ENCODE measurements at regions not wholly inside any gene's neighbourhood (a gene's known extent, or its start where the extent isn't known, plus 50 kb on each side); places are given as distances from the start of the nearest gene placed in this dataset.

- Histone ChIP-seq H2BK5ac (ENCODE audit: low read depth, low read length) (no peak overlapping the region), H3K36me3 (ENCODE audit: control insufficient read depth in 2 of 4, insufficient read depth in 4 of 4, low read length in 3 of 4) (no peaks in the 10 kb centered on the region), H3K9ac (replicated peaks in 1 of 4; ENCODE audit: extremely low read depth in 1 of 4, low read depth in 3 of 4, low read length in 3 of 4) (no peak overlapping the region), H3K4me3 (ENCODE audit: extremely low read depth in 1 of 4, insufficient read depth in 2 of 4, low read depth in 3 of 4, low read length in 4 of 4) (no peak overlapping the region), H2BK20ac (ENCODE audit: low read length) (no peak overlapping the region), H2AK5ac (ENCODE audit: low read depth, low read length) (no peak overlapping the region), H2AFZ (ENCODE audit: low read length) (no peak overlapping the region), H3K14ac (ENCODE audit: insufficient read length) (no peak overlapping the region), H3K79me1 (ENCODE audit: low read depth, low read length) (no peaks in the 10 kb centered on the region), H3K4me1 (replicated peaks in 1 of 4; ENCODE audit: control insufficient read depth in 3 of 4, insufficient read depth in 4 of 4, low read length in 3 of 4) (no peaks in the 10 kb centered on the region), H2BK12ac (ENCODE audit: low read depth, low read length) (no peak overlapping the region), H3K56ac (replicated peaks; ENCODE audit: insufficient read length, low read depth, low read length) (no peak overlapping the region), H4K91ac (replicated peaks; ENCODE audit: insufficient read length, low read length) (no peak overlapping the region), H3K18ac (ENCODE audit: extremely low read depth, low read length) (no peak overlapping the region), H4K5ac (ENCODE audit: insufficient read length, low read depth, low read length) (no peak overlapping the region), H3K4ac (replicated peaks; ENCODE audit: insufficient read length, low read depth, low read length) (no peak overlapping the region), H3K27ac (ENCODE audit: low read depth, low read length) (no peak overlapping the region), H3K79me2 (ENCODE audit: control insufficient read depth in 1 of 2, insufficient read depth in 2 of 2, low read length in 2 of 2) (no peaks in the 10 kb centered on the region), H3K4me2 (ENCODE audit: insufficient read depth in 1 of 2, low read depth in 2 of 2, low read length in 2 of 2) (no peak overlapping the region), H3K23ac (ENCODE audit: insufficient read length) (no peak overlapping the region), H3K27me3 (replicated peaks in 1 of 4; ENCODE audit: control insufficient read depth in 3 of 4, extremely low read depth in 1 of 4, insufficient read depth in 3 of 4, low read length in 3 of 4) (no peaks in the 10 kb centered on the region), H2BK15ac (ENCODE audit: low read length) (no peak overlapping the region), H3K9me3 (ENCODE audit: insufficient read depth in 2 of 2, low read depth in 1 of 2, low read length in 1 of 2) (no peaks in the 10 kb centered on the region), H4K20me1 (replicated peaks in 1 of 2; ENCODE audit: control insufficient read depth in 1 of 2, insufficient read depth in 2 of 2, low read length in 2 of 2) (no peaks in the 10 kb centered on the region), H3K23me2 (ENCODE audit: low read depth, low read length) (peaks cover 2% of the 10 kb centered on the region; the same call in 1 of the 2 replicates), H2BK120ac (replicated peaks; ENCODE audit: low read depth, low read length) (no peak overlapping the region), H4K8ac (ENCODE audit: extremely low read depth, insufficient read depth, low read length) (no peak overlapping the region)
- DNase-seq (ENCODE audit: low read depth in 1 of 2, low spot score in 2 of 2) (no peak), FAIRE-seq (no peak)
- CTCF ChIA-PET (ENCODE audit: partially characterized antibody), result interaction anchor here (1.2 kb wide), 1 partner anchor 135 kb away, joined by 5 read pairs; no protein-coding TSS in a partner anchor
- TF ChIP-seq RBBP5 (IDR thresholded peaks at IDR 0.05; ENCODE audit: borderline replicate concordance, low read depth, low read length), result no peak
- no peak for TF ChIP-seq CEBPB (IDR thresholded peaks at IDR 0.05; ENCODE audit: low read depth, low read length)
- no peak for TF ChIP-seq RAD21 (IDR thresholded peaks at IDR 0.05 in 1 of 2, conservative IDR thresholded peaks at IDR 0.05 in 1 of 2; ENCODE audit: low read depth in 2 of 2, low read length in 2 of 2)
- TF ChIP-seq EGR1 (IDR thresholded peaks at IDR 0.05; ENCODE audit: borderline replicate concordance, low read depth, low read length), result no peak
- 76% methylated on average over 5 of the region's 5 CpGs; no CpG with 5 or more reads in 1 of the 2 experiments for WGBS, 2 experiments (ENCODE audit: extremely low coverage in 1 of 2, insufficient coverage in 1 of 2, insufficient read length in 1 of 2, insufficient replicate concordance in 2 of 2, low coverage in 1 of 2, low lambda C conversion rate in 2 of 2, missing lambda C conversion rate in 1 of 2)
- POLR2A ChIA-PET (ENCODE audit: partially characterized antibody), result no interaction called here
These were observed 172.8 kb downstream of the FAM181B start for GRCh38 chr11:82560836-82561235.

Measured in H1 (cell line).